ENCODE measurements at regions not wholly inside any gene's neighbourhood (a gene's known extent, or its start where the extent isn't known, plus 50 kb on each side); places are given as distances from the start of the nearest gene placed in this dataset.

DNA sequence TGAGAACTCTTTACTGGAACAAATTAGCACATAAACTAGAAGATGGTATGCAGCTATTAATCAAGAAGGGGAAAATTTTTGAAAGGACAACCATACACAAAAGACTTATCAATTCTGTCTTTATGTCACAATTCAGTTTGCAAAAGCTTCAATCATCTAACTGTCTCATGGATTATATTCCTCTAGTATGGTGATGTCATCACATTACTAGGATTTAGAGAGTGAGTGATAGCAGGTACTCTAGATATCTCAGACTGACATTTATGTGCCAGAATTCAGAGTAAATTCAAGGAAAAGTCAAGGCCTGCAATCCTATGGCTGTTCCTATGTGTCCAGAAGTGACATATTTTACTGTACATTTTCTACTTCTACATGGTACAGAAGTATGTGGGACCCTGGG is 318.9 kb upstream of the GRAMD2B start:
- TF ChIP-seq, protein P1, sequence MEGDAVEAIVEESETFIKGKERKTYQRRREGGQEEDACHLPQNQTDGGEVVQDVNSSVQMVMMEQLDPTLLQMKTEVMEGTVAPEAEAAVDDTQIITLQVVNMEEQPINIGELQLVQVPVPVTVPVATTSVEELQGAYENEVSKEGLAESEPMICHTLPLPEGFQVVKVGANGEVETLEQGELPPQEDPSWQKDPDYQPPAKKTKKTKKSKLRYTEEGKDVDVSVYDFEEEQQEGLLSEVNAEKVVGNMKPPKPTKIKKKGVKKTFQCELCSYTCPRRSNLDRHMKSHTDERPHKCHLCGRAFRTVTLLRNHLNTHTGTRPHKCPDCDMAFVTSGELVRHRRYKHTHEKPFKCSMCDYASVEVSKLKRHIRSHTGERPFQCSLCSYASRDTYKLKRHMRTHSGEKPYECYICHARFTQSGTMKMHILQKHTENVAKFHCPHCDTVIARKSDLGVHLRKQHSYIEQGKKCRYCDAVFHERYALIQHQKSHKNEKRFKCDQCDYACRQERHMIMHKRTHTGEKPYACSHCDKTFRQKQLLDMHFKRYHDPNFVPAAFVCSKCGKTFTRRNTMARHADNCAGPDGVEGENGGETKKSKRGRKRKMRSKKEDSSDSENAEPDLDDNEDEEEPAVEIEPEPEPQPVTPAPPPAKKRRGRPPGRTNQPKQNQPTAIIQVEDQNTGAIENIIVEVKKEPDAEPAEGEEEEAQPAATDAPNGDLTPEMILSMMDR (IDR thresholded peaks at IDR 0.05; ENCODE audit: insufficient read depth, low read length, poor library complexity, severe bottlenecking), result no peak
- no peaks in the 10 kb centered on the region for H3K27me3 ChIP-seq (ENCODE audit: control insufficient read depth, insufficient read depth, low read length)
- no peak overlapping the region for H3K4me3 ChIP-seq (ENCODE audit: low read depth, low read length)
- DNase-seq (ENCODE audit: low read depth), result no peak
- no peaks in the 10 kb centered on the region for H3K36me3 ChIP-seq (ENCODE audit: control insufficient read depth, insufficient read depth, low read length)

DNA sequence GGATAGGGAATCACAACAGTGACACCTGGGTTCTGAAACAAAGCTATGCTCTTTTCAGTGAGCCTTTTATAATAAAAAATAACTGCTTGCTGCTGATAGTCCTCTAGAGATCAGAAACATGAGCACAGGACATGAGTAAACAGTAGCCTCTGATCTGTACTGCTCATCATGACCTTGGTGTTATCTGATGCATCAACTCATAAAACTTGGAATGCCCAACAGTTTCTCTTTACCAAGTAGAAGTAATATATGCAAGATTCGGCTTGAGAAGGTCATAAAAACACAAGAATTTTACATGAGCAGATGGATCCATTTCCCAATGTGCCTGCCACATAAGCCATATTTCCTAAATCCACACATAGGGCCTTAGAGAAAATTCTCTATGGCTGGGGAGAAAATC is 318.3 kb upstream of the GRAMD2B start:
- TF ChIP-seq, protein P1 (IDR thresholded peaks at IDR 0.05; ENCODE audit: insufficient read depth, low read length, poor library complexity, severe bottlenecking), result no peak
- Histone ChIP-seq H3K27me3 (ENCODE audit: control insufficient read depth, insufficient read depth, low read length) (no peaks in the 10 kb centered on the region), H3K4me3 (ENCODE audit: low read depth, low read length) (no peak overlapping the region), H3K36me3 (ENCODE audit: control insufficient read depth, insufficient read depth, low read length) (no peaks in the 10 kb centered on the region)
- DNase-seq (ENCODE audit: low read depth), result no peak

DNA sequence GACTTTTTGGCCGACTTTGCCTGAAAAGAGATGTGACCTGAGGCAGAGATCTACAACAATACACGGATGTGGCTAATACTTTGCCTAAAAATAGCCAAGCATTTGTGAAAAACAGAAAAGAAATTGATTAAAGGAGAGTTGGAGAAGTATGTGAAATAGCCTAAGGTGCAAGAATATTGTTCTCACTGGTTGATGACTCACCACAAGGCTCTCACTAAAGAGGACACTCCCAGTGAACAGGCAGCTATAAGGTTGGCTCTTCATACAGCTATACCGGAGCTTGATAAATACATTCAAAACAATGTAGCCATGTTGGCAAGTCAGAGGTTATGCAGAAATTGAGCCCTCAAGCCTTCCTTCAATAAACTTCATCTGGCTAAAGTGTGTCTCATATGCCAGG is 317.2 kb upstream of the GRAMD2B start:
- Histone ChIP-seq H3K36me3 (ENCODE audit: control insufficient read depth, insufficient read depth, low read length) (no peaks in the 10 kb centered on the region), H3K27me3 (ENCODE audit: control insufficient read depth, insufficient read depth, low read length) (no peaks in the 10 kb centered on the region), H3K4me3 (ENCODE audit: low read depth, low read length) (no peak overlapping the region)
- peak; percentile 14 for DNase-seq (ENCODE audit: low read depth)
- TF ChIP-seq, protein P1 (IDR thresholded peaks at IDR 0.05; ENCODE audit: insufficient read depth, low read length, poor library complexity, severe bottlenecking), result no peak

DNA sequence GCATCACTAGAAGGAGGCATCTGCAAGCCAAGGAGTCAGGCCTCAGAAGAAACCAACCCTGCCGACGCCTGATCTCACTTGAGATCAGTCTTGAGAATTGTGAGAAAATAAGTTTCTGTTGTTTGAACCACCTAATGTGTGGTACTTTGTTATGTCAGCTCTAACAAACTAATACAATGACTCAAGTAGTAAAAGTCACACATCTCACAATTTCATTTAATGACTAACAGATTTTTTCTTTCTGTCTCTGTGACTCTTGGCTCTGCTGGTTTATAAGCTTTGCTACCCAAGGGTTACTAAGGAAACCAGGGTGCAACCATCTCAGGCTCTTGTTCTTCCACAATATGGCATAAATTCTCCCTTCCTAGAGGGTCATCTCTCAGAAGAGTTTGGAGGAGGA is 315.8 kb upstream of the GRAMD2B start:
- DNase-seq (ENCODE audit: low read depth), result peak; percentile 5
- H3K36me3 ChIP-seq (ENCODE audit: control insufficient read depth, insufficient read depth, low read length), result no peaks in the 10 kb centered on the region
- no peak overlapping the region for H3K4me3 ChIP-seq (ENCODE audit: low read depth, low read length)
- TF ChIP-seq, protein P1 (IDR thresholded peaks at IDR 0.05; ENCODE audit: insufficient read depth, low read length, poor library complexity, severe bottlenecking), result no peak
- no peaks in the 10 kb centered on the region for H3K27me3 ChIP-seq (ENCODE audit: control insufficient read depth, insufficient read depth, low read length)

DNA sequence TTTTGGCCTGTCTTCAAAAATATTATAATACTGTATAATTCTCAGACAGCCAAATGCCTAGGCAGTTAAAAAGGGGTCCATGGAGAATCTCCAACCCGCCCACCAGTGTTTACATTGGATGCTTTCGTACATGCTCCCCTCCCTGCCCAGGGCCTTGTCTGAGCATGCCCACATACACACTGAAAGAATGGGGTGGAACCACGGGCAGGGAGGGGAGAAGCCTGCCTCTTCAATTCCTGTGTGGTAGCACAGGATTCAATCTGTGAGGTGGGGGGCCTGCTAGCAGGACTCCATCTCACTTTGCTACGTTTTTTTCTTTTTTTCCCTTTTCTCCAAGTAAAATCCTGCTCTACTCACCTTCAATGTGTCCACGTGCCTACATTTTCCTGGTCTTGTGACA is 314.7 kb upstream of the GRAMD2B start:
- no peak overlapping the region for H3K4me3 ChIP-seq (ENCODE audit: low read depth, low read length)
- no peak for DNase-seq (ENCODE audit: low read depth)
- TF ChIP-seq, protein P1 (IDR thresholded peaks at IDR 0.05; ENCODE audit: insufficient read depth, low read length, poor library complexity, severe bottlenecking), result no peak
- no peaks in the 10 kb centered on the region for H3K27me3 ChIP-seq (ENCODE audit: control insufficient read depth, insufficient read depth, low read length)
- no peaks in the 10 kb centered on the region for H3K36me3 ChIP-seq (ENCODE audit: control insufficient read depth, insufficient read depth, low read length)

DNA sequence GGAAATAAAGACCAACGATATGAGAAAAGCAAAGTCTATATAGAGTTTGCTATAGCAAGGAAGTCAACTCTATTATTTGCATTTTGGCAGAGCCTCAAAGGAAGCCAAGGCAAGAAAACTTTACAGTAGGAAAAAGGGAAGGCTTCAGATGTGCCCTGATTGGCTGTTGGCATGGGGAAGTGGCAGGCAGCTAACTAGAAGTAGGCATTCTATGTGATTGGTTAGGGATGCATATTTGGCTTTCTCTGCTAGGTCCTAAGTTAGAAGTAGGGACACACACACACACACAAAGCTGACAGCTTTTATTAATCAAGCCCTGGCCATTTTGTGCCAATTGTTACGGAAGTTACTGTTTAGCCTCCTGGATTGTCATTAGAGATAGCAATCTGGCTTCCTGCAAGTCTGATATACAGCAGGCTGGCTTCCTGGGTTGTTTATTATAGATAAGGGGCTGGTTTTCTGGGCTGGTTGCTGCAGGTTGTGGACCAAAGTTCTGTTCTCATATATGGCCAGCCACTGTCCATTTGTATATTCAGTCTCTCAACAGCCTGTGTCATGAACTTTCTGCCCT is 308.1 kb upstream of the GRAMD2B start:
- DNase-seq (ENCODE audit: low read depth), result no peak
- Histone ChIP-seq H3K4me3 (ENCODE audit: low read depth, low read length) (no peak overlapping the region), H3K27me3 (ENCODE audit: control insufficient read depth, insufficient read depth, low read length) (no peaks in the 10 kb centered on the region), H3K36me3 (ENCODE audit: control insufficient read depth, insufficient read depth, low read length) (no peaks in the 10 kb centered on the region)
- TF ChIP-seq, protein P1 (IDR thresholded peaks at IDR 0.05; ENCODE audit: insufficient read depth, low read length, poor library complexity, severe bottlenecking), result no peak

Measured in kidney epithelial cell (primary cell).